Heart right ventricle (tissue), 16 donors: ENCODE measurements at regions not wholly inside any gene's neighbourhood (a gene's known extent, or its start where the extent isn't known, plus 50 kb on each side); places are given as distances from the start of the nearest gene placed in this dataset.

Experiments used
- ATAC-seq, 8 donors: fragments of 200-7000 bp; cut with Tn5 transposase; one replicate each; pipeline ENCODE4 v1.9.1; 2020; ENCODE audit warnings: mild to moderate bottlenecking in 8 of 8, moderate library complexity in 8 of 8, moderate number of reproducible peaks in 1 of 8
- DNase-seq, 2 donors: peaks; one replicate each; pipeline ENCODE4 v3.0.0-alpha.2; 2020
- H3K27ac ChIP-seq, 10 donors: fragments of 200-600 bp; sonication (generic) in 2 of 10; one replicate each; pipeline versions ENCODE4 v1.5.0 to v1.8.0; 2020 to 2022; ENCODE audit warnings: mild to moderate bottlenecking in 3 of 10
- H3K27me3 ChIP-seq, 7 donors: fragments of 200-600 bp; one replicate each; pipeline ENCODE4 v1.8.0; 2021 to 2022; ENCODE audit warnings: mild to moderate bottlenecking in 2 of 7
- H3K36me3 ChIP-seq, 9 donors: fragments of 200-600 bp; sonication (generic) in 1 of 9; one replicate each; pipeline versions ENCODE4 v1.5.0 to v1.8.0; 2020 to 2022; ENCODE audit warnings: mild to moderate bottlenecking in 2 of 9
- H3K4me1 ChIP-seq, 9 donors: fragments of 200-600 bp; sonication (generic) in 1 of 9; one replicate each; pipeline versions ENCODE4 v1.5.0 to v1.8.0; 2020 to 2022; ENCODE audit warnings: mild to moderate bottlenecking in 4 of 9
- H3K4me3 ChIP-seq, 10 donors: fragments of 200-600 bp; sonication (generic) in 2 of 10; one replicate each; pipeline versions ENCODE4 v1.5.0 to v1.8.0; 2020 to 2022; ENCODE audit warnings: mild to moderate bottlenecking in 7 of 10, moderate library complexity in 2 of 10
- H3K9me3 ChIP-seq, 11 donors: fragments of 200-600 bp in 10 of 11; sonication (generic) in 2 of 11; one replicate each; pipeline versions ENCODE4 v1.5.0 to v1.8.0; 2013 to 2022; ENCODE audit warnings: mild to moderate bottlenecking in 2 of 11, control low read depth in 1 of 11, moderate library complexity in 1 of 11
- WGBS, 2 donors: extraction: QIAGEN DNeasy Blood & Tissue Kit; methylation state at CpG; one replicate each; pipeline ENCODE4 v1.1.7; 2013; ENCODE audit warnings: inconsistent platforms in 1 of 2; 5-methylcytosine and 5-hydroxymethylcytosine counted together
- intact Hi-C, 10 donors: fragments of 100-400 bp; cut with DNase I; formaldehyde crosslinking; loops; one replicate each; pipeline versions ENCODE4 v1.11.1 to v1.14.2; 2022
- TF ChIP-seq, protein P1 (sequence below), 9 donors: fragments of 200-600 bp; sonication (generic) in 2 of 9; IDR thresholded peaks; one replicate each; pipeline versions ENCODE4 v1.5.0 to v1.8.0; 2021 to 2022; ENCODE audit warnings: antibody characterized with exemption in 9 of 9, mild to moderate bottlenecking in 5 of 9, moderate library complexity in 1 of 9
- donor health status: Arrhythmogenic right ventricular cardiomyopathy.
- donor health status: ischemic (EF 13 %, LVEDD 7.1; RV severe dilation, severe dysfunction).
- donor health status: healthy with polysubstance abuse.
- donor health status: DM: no; HTN: yes; CAD: no.
- donor health status: DM: no; HTN: no; CAD: no.
- donor health status: ischemic (EF 25% LVEDD 6.9; RV normal size, moderate dysfunction).
- donor health status: ischemic (EF 25% LVEDD 5.7; RV mildly dilated, moderate dysfunction).
- donor health status: healthy.
- donor health status: DM: yes; HTN: yes; CAD: no.
- donor health status: Ischemic cardiomyopathy.
- donor health status: ischemic (EF 35%, LVEDD 5.7; RV mildly dilated, moderate dysfunction).
- donor health status: nonischemic (EF 11% LVEDD 7.7; RV severe dilation, severe dysfunction).
- donor health status: DM: yes; HTN: yes; CAD: no.
- donor health status: PGD.
- donor health status: ischemic (EF 29% LVEDD 5.4; RV normal size, mild dysfunction).
- donor health status: nonischemic (EF 23%, LVEDD 6.1; RV moderate dilation, normal function).

DNA sequence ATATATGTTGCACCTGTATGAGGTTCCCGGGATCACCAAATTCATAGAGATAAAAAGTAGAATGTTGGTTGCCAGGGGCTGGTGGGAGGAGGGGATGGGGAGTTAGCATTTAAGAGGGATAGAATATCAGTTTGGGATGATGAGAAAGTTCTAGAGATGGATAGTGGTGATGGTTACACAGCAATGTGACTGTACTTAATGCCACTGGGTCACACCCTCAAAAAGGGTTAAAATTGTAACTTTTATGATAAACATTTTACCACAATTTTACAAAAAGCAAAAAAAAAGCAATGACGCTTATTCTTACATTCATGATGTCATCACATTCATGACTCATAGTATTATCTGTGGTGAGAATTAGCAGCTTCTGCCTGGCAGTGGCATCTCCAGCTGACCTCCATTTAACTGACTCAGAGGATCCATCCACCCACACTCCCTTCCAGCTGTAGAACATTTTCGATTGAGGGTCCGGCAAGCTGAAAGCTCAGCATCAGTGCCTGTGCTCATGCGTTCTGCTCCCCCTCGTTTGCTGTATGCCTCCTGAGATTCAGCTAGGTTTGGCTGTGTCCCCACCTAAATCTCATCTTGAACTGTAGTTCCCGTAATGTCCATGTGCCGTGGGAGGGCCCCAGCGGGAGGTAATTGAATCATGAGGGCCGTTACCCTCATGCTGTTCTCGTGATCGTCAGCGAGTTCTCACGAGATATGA lies 64.8 kb upstream of the TMEM260 start:
- 53 to 60% methylated on average over 14 of the region's 14 CpGs for WGBS, 2 donors
- Histone ChIP-seq H3K36me3 (no peaks in the 10 kb centered on the region), H3K27ac (no peak overlapping the region), H3K27me3 (peaks cover 0 to 28% (median 12%) of the 10 kb centered on the region in 7 donors), H3K4me3 (no peak overlapping the region), H3K4me1 (no peaks in the 10 kb centered on the region), H3K9me3 (no peaks in the 10 kb centered on the region)
- DNase-seq (no peak), ATAC-seq (no peak)
- TF ChIP-seq, protein P1, sequence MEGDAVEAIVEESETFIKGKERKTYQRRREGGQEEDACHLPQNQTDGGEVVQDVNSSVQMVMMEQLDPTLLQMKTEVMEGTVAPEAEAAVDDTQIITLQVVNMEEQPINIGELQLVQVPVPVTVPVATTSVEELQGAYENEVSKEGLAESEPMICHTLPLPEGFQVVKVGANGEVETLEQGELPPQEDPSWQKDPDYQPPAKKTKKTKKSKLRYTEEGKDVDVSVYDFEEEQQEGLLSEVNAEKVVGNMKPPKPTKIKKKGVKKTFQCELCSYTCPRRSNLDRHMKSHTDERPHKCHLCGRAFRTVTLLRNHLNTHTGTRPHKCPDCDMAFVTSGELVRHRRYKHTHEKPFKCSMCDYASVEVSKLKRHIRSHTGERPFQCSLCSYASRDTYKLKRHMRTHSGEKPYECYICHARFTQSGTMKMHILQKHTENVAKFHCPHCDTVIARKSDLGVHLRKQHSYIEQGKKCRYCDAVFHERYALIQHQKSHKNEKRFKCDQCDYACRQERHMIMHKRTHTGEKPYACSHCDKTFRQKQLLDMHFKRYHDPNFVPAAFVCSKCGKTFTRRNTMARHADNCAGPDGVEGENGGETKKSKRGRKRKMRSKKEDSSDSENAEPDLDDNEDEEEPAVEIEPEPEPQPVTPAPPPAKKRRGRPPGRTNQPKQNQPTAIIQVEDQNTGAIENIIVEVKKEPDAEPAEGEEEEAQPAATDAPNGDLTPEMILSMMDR (IDR thresholded peaks at IDR 0.05) = no peak
- intact Hi-C loops = no loop called here

DNA sequence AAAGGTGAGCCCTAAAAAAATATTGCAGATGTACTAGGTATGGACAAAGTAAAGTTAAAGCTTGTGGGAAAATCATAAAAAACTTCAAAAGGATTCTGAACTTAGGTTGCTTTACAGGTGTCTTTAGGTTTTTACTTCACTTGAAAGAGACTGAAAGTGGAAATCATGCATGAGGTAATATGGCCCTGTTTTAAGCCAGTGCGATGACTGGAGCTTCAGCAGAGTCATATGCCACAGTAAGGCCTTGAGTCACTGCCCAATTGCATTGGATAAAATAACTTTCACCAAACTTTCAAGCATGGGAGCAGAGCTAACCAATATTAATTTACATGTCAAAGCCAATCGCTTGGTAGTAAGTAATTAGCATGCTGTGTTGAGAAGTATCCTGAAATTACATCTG lies 63.9 kb upstream of the TMEM260 start:
- intact Hi-C loops = no loop called here
- no peak for DNase-seq
- TF ChIP-seq, protein P1 (IDR thresholded peaks at IDR 0.05) = no peak
- WGBS, 2 donors = 89 to 91% methylated on average over 2 of the region's 2 CpGs
- Histone ChIP-seq H3K9me3 (no peaks in the 10 kb centered on the region), H3K4me1 (no peaks in the 10 kb centered on the region), H3K36me3 (no peaks in the 10 kb centered on the region), H3K4me3 (no peak overlapping the region), H3K27me3 (peaks cover 0 to 28% (median 13%) of the 10 kb centered on the region in 7 donors), H3K27ac (no peak overlapping the region)
- ATAC-seq = no peak

DNA sequence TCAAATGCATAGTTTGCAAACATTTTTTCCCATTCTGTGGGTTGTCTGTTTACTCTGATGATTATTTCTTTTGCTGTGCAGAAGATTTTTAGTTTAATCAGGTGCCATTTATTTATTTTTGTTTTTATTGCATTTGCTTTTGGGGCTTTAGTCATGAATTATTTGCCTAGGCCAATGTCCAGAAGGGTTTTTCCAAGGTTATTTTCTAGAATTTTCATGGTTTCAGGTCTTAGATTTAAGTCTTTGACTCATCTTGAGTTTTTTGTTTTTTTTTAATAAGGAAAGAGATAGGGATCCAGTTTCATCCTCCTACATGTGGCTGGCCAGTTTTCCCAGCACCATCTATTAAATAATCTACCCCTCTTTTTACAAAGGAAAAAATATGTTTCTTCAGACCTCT lies 57.2 kb upstream of the TMEM260 start:
- intact Hi-C loops = no loop called here
- H3K4me3 ChIP-seq = no peak overlapping the region
- no peaks in the 10 kb centered on the region for H3K36me3 ChIP-seq
- H3K4me1 ChIP-seq = no peaks in the 10 kb centered on the region
- H3K27me3 ChIP-seq = peaks cover 0 to 49% (median 20%) of the 10 kb centered on the region in 7 donors
- H3K9me3 ChIP-seq = no peaks in the 10 kb centered on the region
- TF ChIP-seq, protein P1 (IDR thresholded peaks at IDR 0.05) = no peak
- no peak overlapping the region for H3K27ac ChIP-seq
- DNase-seq (no peak), ATAC-seq (no peak)

DNA sequence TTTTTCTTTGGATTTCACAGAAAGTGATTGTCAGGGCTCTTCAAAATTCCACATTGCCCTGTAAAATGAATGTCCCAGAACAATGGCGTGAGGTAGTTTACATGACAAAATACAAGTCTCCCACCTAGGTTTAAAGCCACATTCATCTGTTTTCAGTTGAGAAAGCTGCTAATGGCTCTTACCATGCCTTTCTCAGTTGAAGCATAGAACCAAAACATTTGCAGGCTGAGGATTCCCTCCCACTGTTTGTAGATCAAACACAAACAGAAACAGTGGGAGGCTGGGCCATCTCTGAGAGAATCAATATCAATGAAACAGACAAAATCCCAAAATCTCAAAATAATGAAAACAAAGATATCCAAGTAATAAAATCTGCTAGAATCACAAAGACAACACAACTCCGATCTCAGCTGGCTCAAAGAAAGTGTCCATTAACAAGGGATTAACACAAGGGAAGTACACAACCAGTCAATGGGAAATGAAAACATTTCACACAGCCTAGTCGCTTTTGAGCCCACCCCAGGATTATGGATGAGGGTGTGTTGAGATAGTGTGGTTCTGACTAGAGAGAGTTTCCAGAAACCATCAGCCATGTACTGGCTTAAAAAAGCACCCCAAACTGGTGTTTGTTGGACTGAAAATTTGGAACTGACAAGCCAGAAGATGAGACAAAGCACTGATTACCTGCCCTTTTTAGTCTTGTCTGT lies 54.5 kb upstream of the TMEM260 start:
- H3K27ac ChIP-seq = no peak overlapping the region
- TF ChIP-seq, protein P1 (IDR thresholded peaks at IDR 0.05) = no peak
- H3K36me3 ChIP-seq = no peaks in the 10 kb centered on the region
- no peaks in the 10 kb centered on the region for H3K9me3 ChIP-seq
- no peak for ATAC-seq
- 22 to 25% methylated on average over 3 of the region's 3 CpGs for WGBS, 2 donors
- H3K27me3 ChIP-seq = peaks cover 0 to 47% (median 20%) of the 10 kb centered on the region in 7 donors
- intact Hi-C loops = no loop called here
- H3K4me1 ChIP-seq = no peaks in the 10 kb centered on the region
- no peak overlapping the region for H3K4me3 ChIP-seq
- no peak for DNase-seq
